ENCODE measurements at regions not wholly inside any gene's neighbourhood (a gene's known extent, or its start where the extent isn't known, plus 50 kb on each side); places are given as distances from the start of the nearest gene placed in this dataset.

DNA sequence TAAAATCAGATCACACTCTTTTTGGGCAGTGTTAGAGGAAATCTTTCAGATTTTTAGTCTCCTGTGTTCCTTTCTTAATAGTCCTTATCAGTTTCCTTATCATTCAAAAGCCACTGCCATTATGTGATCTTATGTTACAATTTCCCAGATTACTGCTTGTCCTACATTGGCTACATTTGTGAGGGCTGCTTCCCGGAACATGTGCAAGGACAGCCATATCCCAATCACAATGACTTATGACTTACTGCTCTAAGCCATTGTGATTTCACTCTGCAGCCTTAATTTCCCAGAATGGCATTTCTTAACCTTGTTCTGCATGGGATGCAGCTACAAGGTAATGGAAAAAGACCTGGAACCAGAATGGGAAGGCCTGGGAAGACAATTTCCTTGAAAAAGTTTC lies 125.1 kb upstream of the PPP2R3A start:
- H3K36me3 ChIP-seq, result no peaks in the 10 kb centered on the region

DNA sequence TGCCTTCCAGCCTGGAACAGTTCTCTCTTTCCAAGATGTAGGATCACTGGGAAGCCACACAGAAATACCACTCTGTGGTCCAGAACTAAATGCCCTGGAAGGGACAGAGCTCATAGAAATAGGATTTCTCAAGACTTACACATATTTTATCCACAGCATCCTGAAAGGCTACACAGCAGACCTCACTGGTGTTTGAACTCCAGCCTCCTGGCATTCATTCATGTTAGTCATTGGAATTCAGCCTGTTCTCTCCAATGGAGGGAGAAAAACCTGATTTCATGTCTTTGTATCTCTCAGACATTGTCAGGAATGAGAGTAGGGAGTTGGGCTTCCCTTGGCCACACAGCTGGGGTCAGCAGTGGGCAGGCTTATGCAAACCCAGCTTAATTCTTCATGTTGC lies 121.1 kb upstream of the PPP2R3A start:
- H3K36me3 ChIP-seq, result no peaks in the 10 kb centered on the region
- H3K4me1 ChIP-seq, result no peaks in the 10 kb centered on the region
- TF ChIP-seq, protein P1, sequence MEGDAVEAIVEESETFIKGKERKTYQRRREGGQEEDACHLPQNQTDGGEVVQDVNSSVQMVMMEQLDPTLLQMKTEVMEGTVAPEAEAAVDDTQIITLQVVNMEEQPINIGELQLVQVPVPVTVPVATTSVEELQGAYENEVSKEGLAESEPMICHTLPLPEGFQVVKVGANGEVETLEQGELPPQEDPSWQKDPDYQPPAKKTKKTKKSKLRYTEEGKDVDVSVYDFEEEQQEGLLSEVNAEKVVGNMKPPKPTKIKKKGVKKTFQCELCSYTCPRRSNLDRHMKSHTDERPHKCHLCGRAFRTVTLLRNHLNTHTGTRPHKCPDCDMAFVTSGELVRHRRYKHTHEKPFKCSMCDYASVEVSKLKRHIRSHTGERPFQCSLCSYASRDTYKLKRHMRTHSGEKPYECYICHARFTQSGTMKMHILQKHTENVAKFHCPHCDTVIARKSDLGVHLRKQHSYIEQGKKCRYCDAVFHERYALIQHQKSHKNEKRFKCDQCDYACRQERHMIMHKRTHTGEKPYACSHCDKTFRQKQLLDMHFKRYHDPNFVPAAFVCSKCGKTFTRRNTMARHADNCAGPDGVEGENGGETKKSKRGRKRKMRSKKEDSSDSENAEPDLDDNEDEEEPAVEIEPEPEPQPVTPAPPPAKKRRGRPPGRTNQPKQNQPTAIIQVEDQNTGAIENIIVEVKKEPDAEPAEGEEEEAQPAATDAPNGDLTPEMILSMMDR (IDR thresholded peaks at IDR 0.05), result no peak
- ATAC-seq (no peak), DNase-seq (no peak)
- H3K27ac ChIP-seq, result no peak overlapping the region
- intact Hi-C loops (cut with DNase I), result no loop called here
- no peaks in the 10 kb centered on the region for H3K9me3 ChIP-seq
- no peak overlapping the region for H3K4me3 ChIP-seq
- no peaks in the 10 kb centered on the region for H3K27me3 ChIP-seq

More for the DNA sequence above, 125.1 kb upstream of the PPP2R3A start:
- no peak for ATAC-seq
- no peak overlapping the region for H3K4me3 ChIP-seq
- H3K9me3 ChIP-seq, result no peaks in the 10 kb centered on the region
- DNase-seq, result no peak
- H3K27me3 ChIP-seq, result no peaks in the 10 kb centered on the region
- intact Hi-C loops (cut with DNase I), result no loop called here
- no peaks in the 10 kb centered on the region for H3K4me1 ChIP-seq
- no peak overlapping the region for H3K27ac ChIP-seq
- TF ChIP-seq, protein P1 (IDR thresholded peaks at IDR 0.05), result no peak

GRCh38 chr3:135848051-135848450 lies 117.5 kb upstream of the PPP2R3A start:
- TF ChIP-seq, protein P1 (IDR thresholded peaks at IDR 0.05), result no peak
- Histone ChIP-seq H3K27ac (no peak overlapping the region), H3K27me3 (no peaks in the 10 kb centered on the region), H3K4me1 (no peaks in the 10 kb centered on the region), H3K36me3 (no peaks in the 10 kb centered on the region), H3K9me3 (no peaks in the 10 kb centered on the region), H3K4me3 (no peak overlapping the region)
- intact Hi-C loops (cut with DNase I), result no loop called here
- no peak for ATAC-seq
- DNase-seq, result no peak

DNA sequence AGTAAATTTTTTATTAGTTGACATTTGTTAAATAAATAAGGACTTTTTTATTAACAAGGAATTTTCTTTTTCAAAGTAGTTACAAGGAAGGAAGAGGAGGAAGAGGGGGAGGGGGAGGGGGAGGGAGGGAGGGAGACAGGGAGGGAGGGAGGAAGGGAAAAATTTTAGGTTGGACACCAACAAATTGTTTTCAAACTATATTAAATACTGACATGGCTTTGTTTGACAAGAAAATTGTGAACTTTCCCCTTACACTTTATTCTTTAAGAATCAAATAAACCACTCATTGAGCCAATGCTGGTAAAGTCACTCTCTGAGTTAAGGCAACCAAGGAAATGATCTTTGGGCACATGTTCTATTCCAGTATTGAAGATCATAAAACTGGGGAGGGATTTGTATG lies 115.7 kb upstream of the PPP2R3A start:
- H3K27me3 ChIP-seq, result peaks cover 7% of the 10 kb centered on the region
- no peak overlapping the region for H3K27ac ChIP-seq
- TF ChIP-seq, protein P1 (IDR thresholded peaks at IDR 0.05), result no peak
- ATAC-seq (no peak), DNase-seq (no peak)
- no peaks in the 10 kb centered on the region for H3K9me3 ChIP-seq
- no peaks in the 10 kb centered on the region for H3K4me1 ChIP-seq
- intact Hi-C loops (cut with DNase I), result no loop called here
- H3K36me3 ChIP-seq, result no peaks in the 10 kb centered on the region
- H3K4me3 ChIP-seq, result no peak overlapping the region

DNA sequence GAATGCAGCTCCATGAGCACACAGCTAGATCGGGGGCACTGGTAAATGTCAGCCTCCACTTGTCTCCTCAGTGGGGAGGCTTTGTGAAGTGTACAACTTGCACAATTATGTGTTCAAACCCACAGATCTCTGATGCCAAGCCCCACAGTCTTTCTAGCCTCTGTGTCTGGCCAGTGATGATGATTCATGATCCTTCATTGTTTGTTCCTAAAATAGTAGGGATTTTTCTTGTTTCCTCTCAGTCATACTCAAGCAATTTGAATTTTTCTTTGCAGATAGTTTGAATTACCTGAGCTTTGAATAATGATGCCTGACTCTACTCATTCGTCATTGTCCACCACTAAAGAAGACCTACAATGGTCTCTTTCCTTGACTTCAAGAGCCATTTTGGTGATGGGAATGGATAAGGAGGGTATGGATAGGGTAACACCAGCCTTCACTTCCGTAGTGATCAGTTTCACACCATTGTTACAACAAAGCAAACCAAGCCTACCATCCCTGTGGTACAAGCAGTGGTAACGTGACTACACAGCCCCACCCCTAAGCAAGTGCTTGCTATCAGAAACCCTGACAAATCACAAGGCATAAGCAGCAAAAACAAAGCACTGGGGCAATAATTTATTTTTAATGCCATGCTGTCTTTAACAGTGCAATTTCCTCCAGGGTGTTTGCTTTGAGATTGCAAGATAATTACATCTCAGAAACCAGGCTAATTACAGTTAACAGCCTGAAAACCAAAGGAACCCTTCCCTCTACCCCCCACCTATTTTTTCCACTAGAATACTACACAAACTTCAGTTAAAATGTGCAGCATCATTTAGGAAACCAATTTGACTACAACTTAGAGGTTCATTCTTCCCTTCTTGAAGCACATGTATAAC lies 114.1 kb upstream of the PPP2R3A start:
- ATAC-seq (no peak), DNase-seq (no peak)
- TF ChIP-seq, protein P1 (IDR thresholded peaks at IDR 0.05), result no peak
- no peak overlapping the region for H3K4me3 ChIP-seq
- no peak overlapping the region for H3K27ac ChIP-seq
- intact Hi-C loops (cut with DNase I), result no loop called here
- H3K9me3 ChIP-seq, result no peaks in the 10 kb centered on the region
- no peaks in the 10 kb centered on the region for H3K4me1 ChIP-seq
- H3K36me3 ChIP-seq, result no peaks in the 10 kb centered on the region
- peaks cover 7% of the 10 kb centered on the region for H3K27me3 ChIP-seq
